Tibial nerve (tissue), 3 donors: ENCODE measurements at regions not wholly inside any gene's neighbourhood (a gene's known extent, or its start where the extent isn't known, plus 50 kb on each side); places are given as distances from the start of the nearest gene placed in this dataset.

Experiments
- CTCF ChIP-seq, 5 experiments: fragments of 200-600 bp in 3 of 5; fragments of 450-650 bp in 2 of 5; sonication (generic) in 3 of 5; IDR thresholded peaks; one replicate each; pipeline ENCODE4 v1.5.1; 2016 to 2019; ENCODE audit warnings: antibody characterized with exemption in 5 of 5, mild to moderate bottlenecking in 3 of 5, moderate library complexity in 2 of 5
- POLR2A ChIP-seq, 2 donors: fragments of 450-650 bp; IDR thresholded peaks; one replicate each; pipeline ENCODE4 v1.6.1; 2017; ENCODE audit warnings: antibody characterized with exemption in 2 of 2, mild to moderate bottlenecking in 2 of 2, moderate library complexity in 2 of 2

- TF ChIP-seq POLR2A (IDR thresholded peaks at IDR 0.05): no peak
- TF ChIP-seq CTCF (IDR thresholded peaks at IDR 0.05): no peak
These were observed 1107.4 kb upstream of the SEL1L start for GRCh38 chr14:82641050-82641540.
